ENCODE measurements at regions not wholly inside any gene's neighbourhood (a gene's known extent, or its start where the extent isn't known, plus 50 kb on each side); places are given as distances from the start of the nearest gene placed in this dataset.

DNA sequence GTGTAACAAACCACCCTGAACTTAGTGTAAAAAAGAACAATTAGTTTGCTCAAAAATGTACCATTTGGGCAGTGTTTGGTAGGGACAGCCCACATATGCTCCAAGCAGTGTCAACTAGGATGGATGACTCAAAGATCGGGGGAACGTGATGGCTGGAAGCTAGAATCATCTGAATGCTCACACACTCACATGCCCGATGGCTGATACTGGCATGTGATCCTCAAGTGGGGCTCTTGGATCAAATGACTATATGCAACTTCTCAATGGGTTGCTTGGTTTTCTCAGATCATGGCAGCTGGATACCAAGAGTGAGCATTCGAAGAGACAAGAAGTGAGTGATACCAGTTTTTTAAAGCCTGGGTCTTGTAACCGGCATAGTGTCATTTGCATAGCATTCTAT is 335.9 kb upstream of the KCNMB2 start:
- TF ChIP-seq, protein P1, sequence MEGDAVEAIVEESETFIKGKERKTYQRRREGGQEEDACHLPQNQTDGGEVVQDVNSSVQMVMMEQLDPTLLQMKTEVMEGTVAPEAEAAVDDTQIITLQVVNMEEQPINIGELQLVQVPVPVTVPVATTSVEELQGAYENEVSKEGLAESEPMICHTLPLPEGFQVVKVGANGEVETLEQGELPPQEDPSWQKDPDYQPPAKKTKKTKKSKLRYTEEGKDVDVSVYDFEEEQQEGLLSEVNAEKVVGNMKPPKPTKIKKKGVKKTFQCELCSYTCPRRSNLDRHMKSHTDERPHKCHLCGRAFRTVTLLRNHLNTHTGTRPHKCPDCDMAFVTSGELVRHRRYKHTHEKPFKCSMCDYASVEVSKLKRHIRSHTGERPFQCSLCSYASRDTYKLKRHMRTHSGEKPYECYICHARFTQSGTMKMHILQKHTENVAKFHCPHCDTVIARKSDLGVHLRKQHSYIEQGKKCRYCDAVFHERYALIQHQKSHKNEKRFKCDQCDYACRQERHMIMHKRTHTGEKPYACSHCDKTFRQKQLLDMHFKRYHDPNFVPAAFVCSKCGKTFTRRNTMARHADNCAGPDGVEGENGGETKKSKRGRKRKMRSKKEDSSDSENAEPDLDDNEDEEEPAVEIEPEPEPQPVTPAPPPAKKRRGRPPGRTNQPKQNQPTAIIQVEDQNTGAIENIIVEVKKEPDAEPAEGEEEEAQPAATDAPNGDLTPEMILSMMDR (IDR thresholded peaks at IDR 0.05; ENCODE audit: low read length) = no peak
- no peak for TF ChIP-seq EZH2 (optimal IDR thresholded peaks at IDR 0.05; ENCODE audit: low read depth, low read length)
- TF ChIP-seq EZH2phosphoT487 (IDR thresholded peaks at IDR 0.05; ENCODE audit: low read length) = no peak
- no peak overlapping the region for H2AFZ ChIP-seq (ENCODE audit: low read length)
- H3K9ac ChIP-seq (ENCODE audit: low read length) = no peak overlapping the region

DNA sequence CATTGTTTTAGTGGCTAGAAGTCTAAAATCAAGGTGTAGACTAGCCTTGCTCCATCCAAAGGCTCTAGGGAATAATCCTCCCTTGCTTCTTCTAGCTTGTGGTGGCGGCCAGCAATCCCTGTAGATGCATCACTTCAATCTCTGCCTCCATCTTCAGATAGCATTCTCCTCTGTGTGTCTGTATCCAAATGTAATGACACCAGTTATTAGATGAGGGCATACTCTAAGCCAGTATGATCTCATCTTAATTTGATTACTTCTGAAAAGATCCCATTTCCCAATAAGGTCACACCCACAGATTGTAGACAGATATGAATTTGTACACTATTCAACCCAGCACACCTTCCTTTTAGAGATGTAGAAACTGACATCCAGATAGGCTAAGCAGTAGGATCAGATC is 334.5 kb upstream of the KCNMB2 start:
- Histone ChIP-seq H3K27me3 (replicated peaks; ENCODE audit: insufficient read depth, low read length) (no peaks in the 10 kb centered on the region), H4K20me1 (ENCODE audit: insufficient read depth, low read length) (no peaks in the 10 kb centered on the region), H3K9ac (ENCODE audit: low read length) (no peak overlapping the region), H3K27ac (ENCODE audit: low read length) (no peak overlapping the region), H3K9me2 (replicated peaks; ENCODE audit: insufficient read depth, low read length) (no peaks in the 10 kb centered on the region), H3K4me2 (ENCODE audit: low read depth, low read length) (no peak overlapping the region), H2AFZ (ENCODE audit: low read length) (no peak overlapping the region), H3F3A (ENCODE audit: insufficient read depth, low read length) (no peaks in the 10 kb centered on the region), H3K79me2 (ENCODE audit: low read length) (no peaks in the 10 kb centered on the region), H3K4me3 (ENCODE audit: low read length) (no peak overlapping the region), H3K4me1 (ENCODE audit: low read length) (no peaks in the 10 kb centered on the region), H3K9me3 (replicated peaks; ENCODE audit: insufficient read depth, low read length) (no peaks in the 10 kb centered on the region), H3K36me3 (replicated peaks; ENCODE audit: insufficient read depth, low read length) (no peaks in the 10 kb centered on the region)
- TF ChIP-seq, protein P1 (IDR thresholded peaks at IDR 0.05; ENCODE audit: low read length) = no peak
- no peak for TF ChIP-seq EZH2 (optimal IDR thresholded peaks at IDR 0.05; ENCODE audit: low read depth, low read length)
- TF ChIP-seq EZH2phosphoT487 (IDR thresholded peaks at IDR 0.05; ENCODE audit: low read length) = no peak
- DNase-seq = no peak

More for the DNA sequence above, 335.9 kb upstream of the KCNMB2 start:
- Histone ChIP-seq H3K9me3 (replicated peaks; ENCODE audit: insufficient read depth, low read length) (no peaks in the 10 kb centered on the region), H3K36me3 (replicated peaks; ENCODE audit: insufficient read depth, low read length) (no peaks in the 10 kb centered on the region), H3K27ac (ENCODE audit: low read length) (no peak overlapping the region), H3K4me1 (ENCODE audit: low read length) (no peaks in the 10 kb centered on the region), H3F3A (ENCODE audit: insufficient read depth, low read length) (no peaks in the 10 kb centered on the region), H4K20me1 (ENCODE audit: insufficient read depth, low read length) (no peaks in the 10 kb centered on the region), H3K4me3 (ENCODE audit: low read length) (no peak overlapping the region), H3K79me2 (ENCODE audit: low read length) (no peaks in the 10 kb centered on the region), H3K9me2 (replicated peaks; ENCODE audit: insufficient read depth, low read length) (no peaks in the 10 kb centered on the region), H3K27me3 (replicated peaks; ENCODE audit: insufficient read depth, low read length) (no peaks in the 10 kb centered on the region), H3K4me2 (ENCODE audit: low read depth, low read length) (no peak overlapping the region)
- DNase-seq = no peak

DNA sequence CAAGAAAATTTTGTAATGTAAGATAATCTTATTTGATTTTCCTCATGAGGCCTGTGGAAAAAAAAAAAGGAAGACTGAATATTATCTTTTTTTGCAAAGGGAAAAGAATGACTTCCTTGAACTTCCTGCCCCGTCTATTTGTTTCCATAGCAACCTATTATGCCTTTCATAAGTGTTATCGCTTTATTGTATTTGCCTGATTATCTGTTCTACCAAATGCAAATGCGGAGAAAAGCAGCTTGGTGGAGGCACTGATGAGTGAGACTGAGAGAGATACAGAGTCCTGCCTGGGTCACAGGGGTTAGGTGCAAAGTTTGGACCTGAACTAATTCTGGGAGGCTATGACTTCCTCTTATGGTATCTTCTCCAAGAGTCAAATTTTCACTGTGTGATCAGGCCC is 334.0 kb upstream of the KCNMB2 start:
- TF ChIP-seq EZH2 (optimal IDR thresholded peaks at IDR 0.05; ENCODE audit: low read depth, low read length) = no peak
- TF ChIP-seq, protein P1 (IDR thresholded peaks at IDR 0.05; ENCODE audit: low read length) = no peak
- no peak for TF ChIP-seq EZH2phosphoT487 (IDR thresholded peaks at IDR 0.05; ENCODE audit: low read length)
- H4K20me1 ChIP-seq (ENCODE audit: insufficient read depth, low read length) = no peaks in the 10 kb centered on the region
- H3K27ac ChIP-seq (ENCODE audit: low read length) = no peak overlapping the region
- H3K4me3 ChIP-seq (ENCODE audit: low read length) = no peak overlapping the region
- no peak overlapping the region for H3K9ac ChIP-seq (ENCODE audit: low read length)
- no peaks in the 10 kb centered on the region for H3F3A ChIP-seq (ENCODE audit: insufficient read depth, low read length)
- DNase-seq = no peak
- no peaks in the 10 kb centered on the region for H3K36me3 ChIP-seq (replicated peaks; ENCODE audit: insufficient read depth, low read length)
- H3K27me3 ChIP-seq (replicated peaks; ENCODE audit: insufficient read depth, low read length) = no peaks in the 10 kb centered on the region
- H2AFZ ChIP-seq (ENCODE audit: low read length) = no peak overlapping the region
- no peaks in the 10 kb centered on the region for H3K9me3 ChIP-seq (replicated peaks; ENCODE audit: insufficient read depth, low read length)
- no peaks in the 10 kb centered on the region for H3K9me2 ChIP-seq (replicated peaks; ENCODE audit: insufficient read depth, low read length)
- H3K4me1 ChIP-seq (ENCODE audit: low read length) = no peaks in the 10 kb centered on the region
- no peak overlapping the region for H3K4me2 ChIP-seq (ENCODE audit: low read depth, low read length)
- H3K79me2 ChIP-seq (ENCODE audit: low read length) = no peaks in the 10 kb centered on the region

All from MM.1S (cell line).